ENCODE measurements at regions not wholly inside any gene's neighbourhood (a gene's known extent, or its start where the extent isn't known, plus 50 kb on each side); places are given as distances from the start of the nearest gene placed in this dataset.

- DNase-seq = no peak
- H3K9me3 ChIP-seq (ENCODE audit: low read depth) = no peaks in the 10 kb centered on the region
- no peaks in the 10 kb centered on the region for H3K4me1 ChIP-seq (ENCODE audit: insufficient read depth)
- H3K9me2 ChIP-seq (ENCODE audit: insufficient read depth) = no peaks in the 10 kb centered on the region
- H3K4me2 ChIP-seq (ENCODE audit: unreplicated experiment) = no peak overlapping the region
- TF ChIP-seq EZH2phosphoT487 (IDR thresholded peaks at IDR 0.05; ENCODE audit: insufficient read depth, low read depth) = no peak
- no peak for TF ChIP-seq EZH2 (IDR thresholded peaks at IDR 0.05; ENCODE audit: insufficient read depth, poor library complexity, severe bottlenecking)
- in situ Hi-C loops (cut with MboI) = no loop called here
- H3K4me3 ChIP-seq = no peak overlapping the region
- H4K20me1 ChIP-seq (ENCODE audit: insufficient read depth) = no peaks in the 10 kb centered on the region
- H3F3A ChIP-seq (ENCODE audit: insufficient read depth) = no peaks in the 10 kb centered on the region
- no peaks in the 10 kb centered on the region for H3K79me2 ChIP-seq (ENCODE audit: insufficient read depth)
- H3K27me3 ChIP-seq (replicated peaks; ENCODE audit: insufficient read depth) = no peaks in the 10 kb centered on the region
- H3K9ac ChIP-seq = no peak overlapping the region
- WGBS, 2 experiments (ENCODE audit: low coverage in 1 of 2, low lambda C conversion rate in 2 of 2, missing lambda C conversion rate in 2 of 2) = 25 to 33% methylated on average over 6 of the region's 6 CpGs
- H3K36me3 ChIP-seq (ENCODE audit: low read depth) = no peaks in the 10 kb centered on the region
- H3K27ac ChIP-seq = no peak overlapping the region
- H2AFZ ChIP-seq = no peak overlapping the region
Observed at GRCh38 chr3:181464033-181464694, 247.6 kb upstream of the SOX2 start.

GRCh38 chr3:181461381-181461780 is 250.3 kb upstream of the SOX2 start:
- no peaks in the 10 kb centered on the region for H3K9me3 ChIP-seq (ENCODE audit: low read depth)
- H4K20me1 ChIP-seq (ENCODE audit: insufficient read depth) = no peaks in the 10 kb centered on the region
- TF ChIP-seq EZH2 (IDR thresholded peaks at IDR 0.05; ENCODE audit: insufficient read depth, poor library complexity, severe bottlenecking) = no peak
- no peak for TF ChIP-seq EZH2phosphoT487 (IDR thresholded peaks at IDR 0.05; ENCODE audit: insufficient read depth, low read depth)
- WGBS, 2 experiments (ENCODE audit: low coverage in 1 of 2, low lambda C conversion rate in 2 of 2, missing lambda C conversion rate in 2 of 2) = 30 to 39% methylated on average over 5 of the region's 5 CpGs
- H3K27ac ChIP-seq = no peak overlapping the region
- no peak overlapping the region for H3K4me3 ChIP-seq
- no peaks in the 10 kb centered on the region for H3K36me3 ChIP-seq (ENCODE audit: low read depth)
- H3K4me1 ChIP-seq (ENCODE audit: insufficient read depth) = no peaks in the 10 kb centered on the region
- DNase-seq = no peak
- no peaks in the 10 kb centered on the region for H3K27me3 ChIP-seq (replicated peaks; ENCODE audit: insufficient read depth)
- H3K9ac ChIP-seq = no peak overlapping the region
- in situ Hi-C loops (cut with MboI) = no loop called here
- H2AFZ ChIP-seq = no peak overlapping the region
- no peaks in the 10 kb centered on the region for H3K79me2 ChIP-seq (ENCODE audit: insufficient read depth)
- H3F3A ChIP-seq (ENCODE audit: insufficient read depth) = no peaks in the 10 kb centered on the region
- H3K9me2 ChIP-seq (ENCODE audit: insufficient read depth) = no peaks in the 10 kb centered on the region
- H3K4me2 ChIP-seq (ENCODE audit: unreplicated experiment) = no peak overlapping the region

- DNase-seq = no peak
- no peak overlapping the region for H3K27ac ChIP-seq
- in situ Hi-C loops (cut with MboI) = no loop called here
Observed at GRCh38 chr3:181459516-181459915, 252.2 kb upstream of the SOX2 start.

GRCh38 chr3:181458857-181459256 is 252.9 kb upstream of the SOX2 start:
- no peaks in the 10 kb centered on the region for H3K4me1 ChIP-seq (ENCODE audit: insufficient read depth)
- DNase-seq = no peak
- no peaks in the 10 kb centered on the region for H4K20me1 ChIP-seq (ENCODE audit: insufficient read depth)
- no peak overlapping the region for H3K27ac ChIP-seq
- no peaks in the 10 kb centered on the region for H3K9me3 ChIP-seq (ENCODE audit: low read depth)
- H3K27me3 ChIP-seq (replicated peaks; ENCODE audit: insufficient read depth) = no peaks in the 10 kb centered on the region
- no peak for TF ChIP-seq EZH2phosphoT487 (IDR thresholded peaks at IDR 0.05; ENCODE audit: insufficient read depth, low read depth)
- no peak for TF ChIP-seq EZH2 (IDR thresholded peaks at IDR 0.05; ENCODE audit: insufficient read depth, poor library complexity, severe bottlenecking)
- H3K36me3 ChIP-seq (ENCODE audit: low read depth) = no peaks in the 10 kb centered on the region
- no peak overlapping the region for H2AFZ ChIP-seq
- no peaks in the 10 kb centered on the region for H3F3A ChIP-seq (ENCODE audit: insufficient read depth)
- no peak overlapping the region for H3K4me2 ChIP-seq (ENCODE audit: unreplicated experiment)
- H3K9ac ChIP-seq = no peak overlapping the region
- H3K79me2 ChIP-seq (ENCODE audit: insufficient read depth) = no peaks in the 10 kb centered on the region
- H3K9me2 ChIP-seq (ENCODE audit: insufficient read depth) = no peaks in the 10 kb centered on the region
- H3K4me3 ChIP-seq = no peak overlapping the region
- in situ Hi-C loops (cut with MboI) = no loop called here

More at GRCh38 chr3:181459516-181459915, 252.2 kb upstream of the SOX2 start:
- 32 to 34% methylated on average over 2 of the region's 2 CpGs for WGBS, 2 experiments (ENCODE audit: low coverage in 1 of 2, low lambda C conversion rate in 2 of 2, missing lambda C conversion rate in 2 of 2)
- H3K4me1 ChIP-seq (ENCODE audit: insufficient read depth) = no peaks in the 10 kb centered on the region
- no peaks in the 10 kb centered on the region for H3K36me3 ChIP-seq (ENCODE audit: low read depth)
- no peaks in the 10 kb centered on the region for H3F3A ChIP-seq (ENCODE audit: insufficient read depth)
- no peaks in the 10 kb centered on the region for H4K20me1 ChIP-seq (ENCODE audit: insufficient read depth)
- H2AFZ ChIP-seq = no peak overlapping the region
- H3K9ac ChIP-seq = no peak overlapping the region
- no peaks in the 10 kb centered on the region for H3K27me3 ChIP-seq (replicated peaks; ENCODE audit: insufficient read depth)
- TF ChIP-seq EZH2phosphoT487 (IDR thresholded peaks at IDR 0.05; ENCODE audit: insufficient read depth, low read depth) = no peak
- TF ChIP-seq EZH2 (IDR thresholded peaks at IDR 0.05; ENCODE audit: insufficient read depth, poor library complexity, severe bottlenecking) = no peak
- H3K9me2 ChIP-seq (ENCODE audit: insufficient read depth) = no peaks in the 10 kb centered on the region
- H3K4me3 ChIP-seq = no peak overlapping the region
- H3K4me2 ChIP-seq (ENCODE audit: unreplicated experiment) = no peak overlapping the region
- H3K79me2 ChIP-seq (ENCODE audit: insufficient read depth) = no peaks in the 10 kb centered on the region
- H3K9me3 ChIP-seq (ENCODE audit: low read depth) = no peaks in the 10 kb centered on the region

GRCh38 chr3:181457756-181458155 is 254.0 kb upstream of the SOX2 start:
- Histone ChIP-seq H3K4me3 (no peak overlapping the region), H3F3A (ENCODE audit: insufficient read depth) (no peaks in the 10 kb centered on the region), H3K9me3 (ENCODE audit: low read depth) (no peaks in the 10 kb centered on the region), H2AFZ (no peak overlapping the region), H3K79me2 (ENCODE audit: insufficient read depth) (no peaks in the 10 kb centered on the region), H4K20me1 (ENCODE audit: insufficient read depth) (no peaks in the 10 kb centered on the region), H3K9ac (no peak overlapping the region), H3K9me2 (ENCODE audit: insufficient read depth) (no peaks in the 10 kb centered on the region), H3K27me3 (replicated peaks; ENCODE audit: insufficient read depth) (no peaks in the 10 kb centered on the region), H3K4me2 (ENCODE audit: unreplicated experiment) (no peak overlapping the region), H3K27ac (no peak overlapping the region), H3K4me1 (ENCODE audit: insufficient read depth) (no peaks in the 10 kb centered on the region), H3K36me3 (ENCODE audit: low read depth) (no peaks in the 10 kb centered on the region)
- in situ Hi-C loops (cut with MboI) = no loop called here
- DNase-seq = no peak
- TF ChIP-seq EZH2 (IDR thresholded peaks at IDR 0.05; ENCODE audit: insufficient read depth, poor library complexity, severe bottlenecking) (no peak), EZH2phosphoT487 (IDR thresholded peaks at IDR 0.05; ENCODE audit: insufficient read depth, low read depth) (no peak)
- 17 to 28% methylated on average over 4 of the region's 4 CpGs for WGBS, 2 experiments (ENCODE audit: low coverage in 1 of 2, low lambda C conversion rate in 2 of 2, missing lambda C conversion rate in 2 of 2)
